ENCODE measurements at regions not wholly inside any gene's neighbourhood (a gene's known extent, or its start where the extent isn't known, plus 50 kb on each side); places are given as distances from the start of the nearest gene placed in this dataset.

GRCh38 chr15:59873644-59874272 is 130.4 kb upstream of the FOXB1 start:
- Histone ChIP-seq H3K9me3 (ENCODE audit: low read length) (no peaks in the 10 kb centered on the region), H4K20me1 (ENCODE audit: low read length) (no peaks in the 10 kb centered on the region), H3K4me1 (ENCODE audit: insufficient read depth, low read length) (no peaks in the 10 kb centered on the region), H3K27ac (ENCODE audit: low read length) (no peak overlapping the region), H3K9me2 (replicated peaks; ENCODE audit: low read length) (no peaks in the 10 kb centered on the region), H3F3A (ENCODE audit: low read length, unreplicated experiment) (no peaks in the 10 kb centered on the region), H3K4me2 (ENCODE audit: low read length) (no peak overlapping the region), H3K9ac (ENCODE audit: low read length) (no peak overlapping the region), H3K27me3 (ENCODE audit: low read length) (peaks cover 83% of the 10 kb centered on the region), H3K79me2 (ENCODE audit: low read length) (no peaks in the 10 kb centered on the region), H2AFZ (ENCODE audit: low read length) (no peak overlapping the region), H3K36me3 (ENCODE audit: low read depth, low read length) (no peaks in the 10 kb centered on the region), H3K4me3 (ENCODE audit: low read length) (no peak overlapping the region)
- CTCF ChIA-PET, result no interaction called here
- no peak for ATAC-seq
- intact Hi-C loops (cut with micrococcal nuclease), result no loop called here
- no TSS peak for BruUV-seq (replicated peaks)
- TF ChIP-seq, protein P1, sequence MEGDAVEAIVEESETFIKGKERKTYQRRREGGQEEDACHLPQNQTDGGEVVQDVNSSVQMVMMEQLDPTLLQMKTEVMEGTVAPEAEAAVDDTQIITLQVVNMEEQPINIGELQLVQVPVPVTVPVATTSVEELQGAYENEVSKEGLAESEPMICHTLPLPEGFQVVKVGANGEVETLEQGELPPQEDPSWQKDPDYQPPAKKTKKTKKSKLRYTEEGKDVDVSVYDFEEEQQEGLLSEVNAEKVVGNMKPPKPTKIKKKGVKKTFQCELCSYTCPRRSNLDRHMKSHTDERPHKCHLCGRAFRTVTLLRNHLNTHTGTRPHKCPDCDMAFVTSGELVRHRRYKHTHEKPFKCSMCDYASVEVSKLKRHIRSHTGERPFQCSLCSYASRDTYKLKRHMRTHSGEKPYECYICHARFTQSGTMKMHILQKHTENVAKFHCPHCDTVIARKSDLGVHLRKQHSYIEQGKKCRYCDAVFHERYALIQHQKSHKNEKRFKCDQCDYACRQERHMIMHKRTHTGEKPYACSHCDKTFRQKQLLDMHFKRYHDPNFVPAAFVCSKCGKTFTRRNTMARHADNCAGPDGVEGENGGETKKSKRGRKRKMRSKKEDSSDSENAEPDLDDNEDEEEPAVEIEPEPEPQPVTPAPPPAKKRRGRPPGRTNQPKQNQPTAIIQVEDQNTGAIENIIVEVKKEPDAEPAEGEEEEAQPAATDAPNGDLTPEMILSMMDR (conservative IDR thresholded peaks at IDR 0.05; ENCODE audit: low read depth, low read length), result no peak
- TF ChIP-seq EZH2phosphoT487 (IDR thresholded peaks at IDR 0.05; ENCODE audit: borderline replicate concordance, low read length), result no peak
- no peak for TF ChIP-seq EZH2 (IDR thresholded peaks at IDR 0.05; ENCODE audit: low read length, unreplicated experiment)
- POLR2A ChIA-PET (ENCODE audit: unreplicated experiment), result no interaction called here
- no peak for DNase-seq

DNA sequence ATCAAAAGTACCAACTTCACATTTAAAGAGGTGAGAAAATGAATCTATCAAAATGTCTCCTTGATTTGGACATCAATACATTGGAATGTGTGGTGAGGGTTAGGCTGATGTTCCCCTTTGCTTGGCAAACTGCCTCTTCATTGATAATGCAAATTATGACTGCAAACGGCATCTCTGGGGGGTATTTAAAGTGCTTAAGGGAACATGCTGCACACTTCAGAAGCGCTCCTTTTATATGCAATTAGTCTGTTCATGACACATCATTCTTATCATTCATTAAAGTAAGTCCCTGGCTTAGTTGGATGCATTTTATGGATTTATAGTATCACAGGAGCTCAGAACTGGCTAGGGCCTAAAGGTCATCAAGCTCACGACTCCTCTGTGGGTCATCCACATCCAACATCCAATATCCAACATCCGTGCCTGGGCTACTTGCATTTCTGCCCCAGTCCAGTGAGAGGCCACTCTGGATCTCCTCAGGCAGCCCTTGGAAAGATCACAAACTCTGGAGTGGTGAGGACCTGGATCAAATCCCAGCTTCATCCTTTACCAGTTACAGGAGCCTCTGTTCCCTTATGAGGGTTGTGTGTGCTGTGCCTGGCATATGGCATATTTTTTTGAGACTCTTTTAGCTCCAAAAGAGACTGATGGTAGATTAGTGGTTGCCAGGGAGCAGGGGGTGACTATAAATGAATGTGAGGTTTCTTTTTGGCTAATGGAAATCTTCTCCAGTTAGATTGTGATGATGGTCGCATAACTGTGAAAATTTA is 136.8 kb upstream of the FOXB1 start:
- Histone ChIP-seq H3K4me1 (ENCODE audit: insufficient read depth, low read length) (no peaks in the 10 kb centered on the region), H3K27ac (ENCODE audit: low read length) (no peak overlapping the region), H3K36me3 (ENCODE audit: low read depth, low read length) (no peaks in the 10 kb centered on the region), H3K9me3 (ENCODE audit: low read length) (no peaks in the 10 kb centered on the region), H3K9me2 (replicated peaks; ENCODE audit: low read length) (no peaks in the 10 kb centered on the region), H3K27me3 (ENCODE audit: low read length) (peaks cover 47% of the 10 kb centered on the region), H3K4me2 (ENCODE audit: low read length) (no peak overlapping the region), H3F3A (ENCODE audit: low read length, unreplicated experiment) (no peaks in the 10 kb centered on the region), H3K9ac (ENCODE audit: low read length) (no peak overlapping the region), H3K79me2 (ENCODE audit: low read length) (no peaks in the 10 kb centered on the region), H4K20me1 (ENCODE audit: low read length) (no peaks in the 10 kb centered on the region), H2AFZ (ENCODE audit: low read length) (no peak overlapping the region), H3K4me3 (ENCODE audit: low read length) (no peak overlapping the region)
- TF ChIP-seq, protein P1 (conservative IDR thresholded peaks at IDR 0.05; ENCODE audit: low read depth, low read length), result no peak
- no peak for TF ChIP-seq EZH2 (IDR thresholded peaks at IDR 0.05; ENCODE audit: low read length, unreplicated experiment)
- TF ChIP-seq EZH2phosphoT487 (IDR thresholded peaks at IDR 0.05; ENCODE audit: borderline replicate concordance, low read length), result no peak
- BruUV-seq (replicated peaks), result no TSS peak
- intact Hi-C loops (cut with micrococcal nuclease), result no loop called here
- ChIA-PET POLR2A (ENCODE audit: unreplicated experiment) (no interaction called here), CTCF (interaction anchor here (0.6 kb wide), 1 partner anchor 311 kb away, joined by 9 read pairs; no protein-coding TSS in a partner anchor)
- DNase-seq (no peak), ATAC-seq (no peak)

DNA sequence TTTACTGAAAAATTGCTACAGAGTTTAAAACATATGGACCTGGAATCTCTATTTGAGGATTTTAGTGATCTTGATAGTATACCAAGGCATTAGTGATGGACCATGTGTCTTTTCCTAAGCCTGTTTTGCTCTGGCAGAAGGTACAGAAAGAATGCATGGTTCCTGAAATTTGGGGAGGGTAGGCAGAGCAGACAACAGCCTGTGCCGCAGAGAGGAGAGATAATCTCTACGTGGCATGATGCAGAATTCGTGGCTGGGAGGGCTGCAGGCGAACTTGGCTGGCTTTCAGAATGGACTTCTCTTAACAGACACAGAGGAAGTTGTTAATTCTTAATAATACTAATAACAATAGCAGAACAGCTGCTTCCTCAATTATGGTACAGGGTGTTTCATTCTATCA is 137.5 kb upstream of the FOXB1 start:
- Histone ChIP-seq H3K9me3 (ENCODE audit: low read length) (no peaks in the 10 kb centered on the region), H3K4me1 (ENCODE audit: insufficient read depth, low read length) (no peaks in the 10 kb centered on the region), H3K4me2 (ENCODE audit: low read length) (no peak overlapping the region), H3F3A (ENCODE audit: low read length, unreplicated experiment) (no peaks in the 10 kb centered on the region), H4K20me1 (ENCODE audit: low read length) (no peaks in the 10 kb centered on the region), H3K27ac (ENCODE audit: low read length) (no peak overlapping the region), H3K9me2 (replicated peaks; ENCODE audit: low read length) (no peaks in the 10 kb centered on the region), H3K9ac (ENCODE audit: low read length) (no peak overlapping the region), H3K36me3 (ENCODE audit: low read depth, low read length) (no peaks in the 10 kb centered on the region), H2AFZ (ENCODE audit: low read length) (no peak overlapping the region), H3K79me2 (ENCODE audit: low read length) (no peaks in the 10 kb centered on the region), H3K4me3 (ENCODE audit: low read length) (no peak overlapping the region), H3K27me3 (ENCODE audit: low read length) (peaks cover 49% of the 10 kb centered on the region)
- TF ChIP-seq, protein P1 (conservative IDR thresholded peaks at IDR 0.05; ENCODE audit: low read depth, low read length), result no peak
- TF ChIP-seq EZH2 (IDR thresholded peaks at IDR 0.05; ENCODE audit: low read length, unreplicated experiment), result no peak
- no peak for TF ChIP-seq EZH2phosphoT487 (IDR thresholded peaks at IDR 0.05; ENCODE audit: borderline replicate concordance, low read length)
- ChIA-PET CTCF (no interaction called here), POLR2A (ENCODE audit: unreplicated experiment) (no interaction called here)
- BruUV-seq (replicated peaks), result no TSS peak
- no peak for ATAC-seq
- intact Hi-C loops (cut with micrococcal nuclease), result no loop called here
- no peak for DNase-seq

Data from PC-3 (cell line).